GM18909 (cell line): ENCODE measurements at regions not wholly inside any gene's neighbourhood (a gene's known extent, or its start where the extent isn't known, plus 50 kb on each side); places are given as distances from the start of the nearest gene placed in this dataset.
"Not testable (repeated sequence)": the region's sequence is repeated elsewhere in the genome, so short reads cannot be mapped to it uniquely, and the experiment has no call there.

ENCODE experiments used
- ATAC-seq: cut with Tn5 transposase; IDR thresholded peaks from one replicate; pipeline ENCODE4 v1.9.1; 2021; ENCODE audit warnings: mild to moderate bottlenecking; ENCODE audit not compliant: unreplicated experiment, poor library complexity

GRCh38 chr10:45111509-45111908 is 110.8 kb downstream of the ZNF22 start:
- no peak for ATAC-seq

- ATAC-seq: not testable (repeated sequence)
Observed at GRCh38 chr10:45117940-45118339, 117.2 kb downstream of the ZNF22 start.

- no peak for ATAC-seq
Observed at GRCh38 chr10:45118929-45119328, 118.2 kb downstream of the ZNF22 start.

- not testable (repeated sequence) for ATAC-seq
Observed at GRCh38 chr10:45122180-45122860, 121.6 kb downstream of the ZNF22 start.

- ATAC-seq: no peak
Observed at GRCh38 chr10:45135443-45136198, 134.9 kb downstream of the ZNF22 start.

- ATAC-seq: no peak
Observed at GRCh38 chr10:45136256-45136655, 135.5 kb downstream of the ZNF22 start.

GRCh38 chr10:45144326-45145070 is 143.8 kb downstream of the ZNF22 start:
- no peak for ATAC-seq

GRCh38 chr10:45145143-45145542 is 144.4 kb downstream of the ZNF22 start:
- ATAC-seq: not testable (repeated sequence)

GRCh38 chr10:45147000-45147399 is 146.3 kb downstream of the ZNF22 start:
- no peak for ATAC-seq

- ATAC-seq: no peak
Observed at GRCh38 chr10:45150997-45151396, 150.3 kb downstream of the ZNF22 start.

- ATAC-seq: no peak
Observed at GRCh38 chr10:45151467-45152214, 150.9 kb downstream of the ZNF22 start.

- ATAC-seq: no peak
Observed at GRCh38 chr10:45152726-45153125, 152.0 kb downstream of the ZNF22 start.

- ATAC-seq: no peak
Observed at GRCh38 chr10:45154502-45154901, 153.8 kb downstream of the ZNF22 start.

- no peak for ATAC-seq
Observed at GRCh38 chr10:45155784-45156183, 155.1 kb downstream of the ZNF22 start.

GRCh38 chr10:45160271-45160670 is 155.1 kb downstream of the OR13A1 start:
- no peak for ATAC-seq

GRCh38 chr10:45163315-45163975 is 152.0 kb downstream of the OR13A1 start:
- no peak for ATAC-seq

- ATAC-seq: not testable (repeated sequence)
Observed at GRCh38 chr10:45175520-45176118, 139.8 kb downstream of the OR13A1 start.

GRCh38 chr10:45179691-45180090 is 135.7 kb downstream of the OR13A1 start:
- no peak for ATAC-seq

GRCh38 chr10:45180507-45180906 is 134.9 kb downstream of the OR13A1 start:
- no peak for ATAC-seq
